ENCODE measurements at regions not wholly inside any gene's neighbourhood (a gene's known extent, or its start where the extent isn't known, plus 50 kb on each side); places are given as distances from the start of the nearest gene placed in this dataset.

DNA sequence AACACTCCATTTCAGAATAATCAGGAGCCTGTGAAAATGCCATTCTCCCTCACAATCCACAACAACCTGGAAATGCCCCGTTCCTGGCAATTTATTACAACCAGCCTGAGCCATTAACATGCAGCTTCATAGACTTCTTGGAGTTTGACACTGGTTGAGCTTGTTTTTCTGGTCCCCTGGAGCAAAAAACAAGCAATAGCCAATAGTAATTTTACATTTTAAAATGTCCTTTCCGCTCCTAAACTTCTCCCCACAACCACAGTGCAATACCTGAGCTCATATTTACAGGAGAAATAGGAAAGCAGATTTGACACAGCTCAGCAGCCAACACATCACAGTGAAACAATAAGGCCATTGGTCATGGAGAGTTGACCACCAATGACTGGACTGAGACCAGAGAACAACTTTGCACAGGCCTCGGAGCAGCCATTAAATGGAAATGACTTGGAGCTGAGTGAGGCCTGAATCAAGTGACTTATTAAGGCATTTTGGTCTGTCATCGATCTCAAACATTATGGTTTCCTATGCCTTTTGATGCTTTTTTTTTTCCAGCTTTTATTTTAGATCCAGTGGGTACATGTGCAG is 73.0 kb downstream of the ENC1 start:
- no peak overlapping the region for H3K4me3 ChIP-seq (ENCODE audit: low read depth, low read length, poor library complexity, severe bottlenecking)
- intact Hi-C loops (cut with micrococcal nuclease; ENCODE audit: unreplicated experiment) = no loop called here
- H3K9me3 ChIP-seq (ENCODE audit: low read depth, low read length, poor library complexity, severe bottlenecking) = no peaks in the 10 kb centered on the region
- H3K27ac ChIP-seq (ENCODE audit: low read depth, low read length, poor library complexity, severe bottlenecking) = no peak overlapping the region
- no peaks in the 10 kb centered on the region for H3K4me1 ChIP-seq (ENCODE audit: insufficient read depth, low read length, poor library complexity, severe bottlenecking)
- no peaks in the 10 kb centered on the region for H3K27me3 ChIP-seq (replicated peaks; ENCODE audit: insufficient read depth, low read depth, low read length, poor library complexity)
- no peaks in the 10 kb centered on the region for H3K36me3 ChIP-seq (ENCODE audit: insufficient read depth, low read length, poor library complexity, severe bottlenecking)
- TF ChIP-seq EZH2 (IDR thresholded peaks at IDR 0.05; ENCODE audit: borderline replicate concordance, low read depth, low read length, poor library complexity, severe bottlenecking) = no peak
- TF ChIP-seq, protein P1, sequence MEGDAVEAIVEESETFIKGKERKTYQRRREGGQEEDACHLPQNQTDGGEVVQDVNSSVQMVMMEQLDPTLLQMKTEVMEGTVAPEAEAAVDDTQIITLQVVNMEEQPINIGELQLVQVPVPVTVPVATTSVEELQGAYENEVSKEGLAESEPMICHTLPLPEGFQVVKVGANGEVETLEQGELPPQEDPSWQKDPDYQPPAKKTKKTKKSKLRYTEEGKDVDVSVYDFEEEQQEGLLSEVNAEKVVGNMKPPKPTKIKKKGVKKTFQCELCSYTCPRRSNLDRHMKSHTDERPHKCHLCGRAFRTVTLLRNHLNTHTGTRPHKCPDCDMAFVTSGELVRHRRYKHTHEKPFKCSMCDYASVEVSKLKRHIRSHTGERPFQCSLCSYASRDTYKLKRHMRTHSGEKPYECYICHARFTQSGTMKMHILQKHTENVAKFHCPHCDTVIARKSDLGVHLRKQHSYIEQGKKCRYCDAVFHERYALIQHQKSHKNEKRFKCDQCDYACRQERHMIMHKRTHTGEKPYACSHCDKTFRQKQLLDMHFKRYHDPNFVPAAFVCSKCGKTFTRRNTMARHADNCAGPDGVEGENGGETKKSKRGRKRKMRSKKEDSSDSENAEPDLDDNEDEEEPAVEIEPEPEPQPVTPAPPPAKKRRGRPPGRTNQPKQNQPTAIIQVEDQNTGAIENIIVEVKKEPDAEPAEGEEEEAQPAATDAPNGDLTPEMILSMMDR (conservative IDR thresholded peaks at IDR 0.05; ENCODE audit: low read depth, low read length) = no peak
- no peak for DNase-seq (ENCODE audit: low spot score)
- CTCF ChIA-PET = no interaction called here
- POLR2A ChIA-PET (ENCODE audit: low non-redundant PET) = interaction anchor here (0.6 kb wide), 1 partner anchor 893 kb away, joined by 3 read pairs; no protein-coding TSS in a partner anchor
- no TSS peak for BruUV-seq (replicated peaks)

DNA sequence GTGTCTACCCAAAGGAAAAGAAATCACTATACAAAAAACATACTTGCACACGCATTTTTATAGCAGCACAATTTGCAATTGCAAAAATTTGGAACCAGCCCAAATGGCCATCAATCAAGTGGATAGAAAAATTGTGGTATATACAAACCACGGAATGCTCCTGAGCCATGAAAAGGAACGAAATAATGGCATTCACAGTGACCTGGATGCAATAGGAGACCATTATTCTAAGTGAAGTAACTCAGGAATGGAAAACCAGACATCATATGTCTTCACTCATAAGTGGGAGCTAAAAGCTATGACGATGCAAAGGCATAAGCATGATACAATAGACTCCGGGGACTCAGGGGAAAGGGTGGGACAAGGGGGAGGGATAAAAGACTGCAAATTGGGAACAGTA is 78.4 kb downstream of the ENC1 start:
- CTCF ChIA-PET = no interaction called here
- BruUV-seq (replicated peaks) = no TSS peak

DNA sequence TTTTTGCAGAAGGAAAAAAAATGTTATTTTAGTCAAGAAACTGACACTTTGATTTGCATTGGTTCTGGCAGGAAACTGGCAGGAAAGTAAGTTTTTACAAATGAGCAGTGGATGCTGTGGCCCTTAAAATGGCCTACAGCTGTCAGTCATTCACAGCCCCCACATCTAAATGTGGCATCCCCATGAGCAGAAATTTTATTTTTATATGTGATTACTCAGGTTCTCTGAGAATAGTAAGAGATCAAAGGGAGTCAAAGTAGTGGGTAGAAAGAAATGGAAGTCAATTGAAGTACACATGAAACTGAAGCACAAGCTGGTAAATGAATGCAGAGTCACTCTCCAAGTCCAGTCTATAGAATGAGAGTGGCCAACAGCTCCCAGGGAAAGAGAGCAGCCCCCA is 80.3 kb downstream of the ENC1 start:
- Histone ChIP-seq H3K4me3 (ENCODE audit: low read depth, low read length, poor library complexity, severe bottlenecking) (no peak overlapping the region), H3K9me3 (ENCODE audit: low read depth, low read length, poor library complexity, severe bottlenecking) (no peaks in the 10 kb centered on the region), H3K27me3 (replicated peaks; ENCODE audit: insufficient read depth, low read depth, low read length, poor library complexity) (no peaks in the 10 kb centered on the region), H3K4me1 (ENCODE audit: insufficient read depth, low read length, poor library complexity, severe bottlenecking) (peaks cover 19% of the 10 kb centered on the region), H3K27ac (ENCODE audit: low read depth, low read length, poor library complexity, severe bottlenecking) (no peak overlapping the region), H3K36me3 (ENCODE audit: insufficient read depth, low read length, poor library complexity, severe bottlenecking) (no peaks in the 10 kb centered on the region)
- DNase-seq (ENCODE audit: low spot score) = no peak
- BruUV-seq (replicated peaks) = no TSS peak
- intact Hi-C loops (cut with micrococcal nuclease; ENCODE audit: unreplicated experiment) = no loop called here
- ChIA-PET POLR2A (ENCODE audit: low non-redundant PET) (no interaction called here), CTCF (no interaction called here)
- TF ChIP-seq, protein P1 (conservative IDR thresholded peaks at IDR 0.05; ENCODE audit: low read depth, low read length) = no peak
- TF ChIP-seq EZH2 (IDR thresholded peaks at IDR 0.05; ENCODE audit: borderline replicate concordance, low read depth, low read length, poor library complexity, severe bottlenecking) = no peak

More for the DNA sequence above, 78.4 kb downstream of the ENC1 start:
- POLR2A ChIA-PET (ENCODE audit: low non-redundant PET) = no interaction called here
- Histone ChIP-seq H3K36me3 (ENCODE audit: insufficient read depth, low read length, poor library complexity, severe bottlenecking) (no peaks in the 10 kb centered on the region), H3K4me1 (ENCODE audit: insufficient read depth, low read length, poor library complexity, severe bottlenecking) (peaks cover 9% of the 10 kb centered on the region), H3K9me3 (ENCODE audit: low read depth, low read length, poor library complexity, severe bottlenecking) (no peaks in the 10 kb centered on the region), H3K4me3 (ENCODE audit: low read depth, low read length, poor library complexity, severe bottlenecking) (no peak overlapping the region), H3K27me3 (replicated peaks; ENCODE audit: insufficient read depth, low read depth, low read length, poor library complexity) (no peaks in the 10 kb centered on the region), H3K27ac (ENCODE audit: low read depth, low read length, poor library complexity, severe bottlenecking) (no peak overlapping the region)
- DNase-seq (ENCODE audit: low spot score) = no peak
- TF ChIP-seq, protein P1 (conservative IDR thresholded peaks at IDR 0.05; ENCODE audit: low read depth, low read length) = no peak
- no peak for TF ChIP-seq EZH2 (IDR thresholded peaks at IDR 0.05; ENCODE audit: borderline replicate concordance, low read depth, low read length, poor library complexity, severe bottlenecking)
- intact Hi-C loops (cut with micrococcal nuclease; ENCODE audit: unreplicated experiment) = no loop called here
